ENCODE measurements at regions not wholly inside any gene's neighbourhood (a gene's known extent, or its start where the extent isn't known, plus 50 kb on each side); places are given as distances from the start of the nearest gene placed in this dataset.

GRCh38 chr20:11212902-11213301 lies 539.1 kb upstream of the JAG1 start:
- 49% methylated on average over 5 of the region's 5 CpGs for WGBS (ENCODE audit: low lambda C conversion rate)
- H3K9ac ChIP-seq (ENCODE audit: insufficient read depth, low read depth, low read length), result no peak overlapping the region
- no TSS peak for BruUV-seq (replicated peaks)
- ATAC-seq (no peak), DNase-seq (ENCODE audit: low spot score) (no peak), FAIRE-seq (no peak)
- H2AFZ ChIP-seq (ENCODE audit: low read length), result no peak overlapping the region
- intact Hi-C loops (cut with micrococcal nuclease; ENCODE audit: unreplicated experiment), result no loop called here
- ChIA-PET CTCF (ENCODE audit: low intra/inter-chr PET ratio, low total read pairs) (no interaction called here), POLR2A (no interaction called here)
- no peak overlapping the region for H3K4me2 ChIP-seq (ENCODE audit: low read depth, low read length)
- no peaks in the 10 kb centered on the region for H3K79me2 ChIP-seq (ENCODE audit: insufficient read depth, low read length)
- H3K4me1 ChIP-seq (ENCODE audit: insufficient read depth, low read length), result peaks cover 22% of the 10 kb centered on the region
- TF ChIP-seq HOXA3 (CRISPR knock-in tag; IDR thresholded peaks at IDR 0.05) (no peak), HDAC6 (IDR thresholded peaks at IDR 0.05; ENCODE audit: low read depth, low read length) (no peak), CEBPZ (IDR thresholded peaks at IDR 0.05; ENCODE audit: low read length) (no peak), PHF5A (CRISPR knock-in tag; IDR thresholded peaks at IDR 0.05; ENCODE audit: low read depth, unreplicated experiment) (no peak), MAFG (CRISPR knock-in tag; IDR thresholded peaks at IDR 0.05) (no peak), MED1 (CRISPR knock-in tag; IDR thresholded peaks at IDR 0.05) (no peak), ZBTB38 (CRISPR knock-in tag; IDR thresholded peaks at IDR 0.05) (no peak), CREM (IDR thresholded peaks at IDR 0.05) (no peak), CREM (CRISPR knock-in tag; IDR thresholded peaks at IDR 0.05) (no peak), MXD1 (CRISPR knock-in tag; IDR thresholded peaks at IDR 0.05) (no peak), MTA1 (CRISPR knock-in tag; IDR thresholded peaks at IDR 0.05; ENCODE audit: borderline replicate concordance) (no peak), ZNF670 (CRISPR knock-in tag; IDR thresholded peaks at IDR 0.05; ENCODE audit: borderline replicate concordance) (no peak), BCL6 (CRISPR knock-in tag; IDR thresholded peaks at IDR 0.05) (no peak), CENPX (CRISPR knock-in tag; IDR thresholded peaks at IDR 0.05) (no peak), PRPF4 (IDR thresholded peaks at IDR 0.05; ENCODE audit: low read depth, low read length, poor library complexity, severe bottlenecking) (no peak), ZNF234 (CRISPR knock-in tag; conservative IDR thresholded peaks at IDR 0.05) (no peak), CBX5 (CRISPR knock-in tag; IDR thresholded peaks at IDR 0.05; ENCODE audit: borderline replicate concordance) (no peak), NFIB (CRISPR knock-in tag; IDR thresholded peaks at IDR 0.05; ENCODE audit: borderline replicate concordance) (no peak), NR2C2 (CRISPR knock-in tag; IDR thresholded peaks at IDR 0.05; ENCODE audit: borderline replicate concordance) (no peak), PPARG (CRISPR knock-in tag; conservative IDR thresholded peaks at IDR 0.05) (no peak), MZF1 (CRISPR knock-in tag; IDR thresholded peaks at IDR 0.05; ENCODE audit: borderline replicate concordance) (no peak)
- H3K4me3 ChIP-seq (replicated peaks in 1 of 3; ENCODE audit: insufficient read depth in 1 of 3, low read depth in 2 of 3, low read length in 3 of 3), result no peak overlapping the region
- peaks cover 0 to 4% of the 10 kb centered on the region in 2 experiments; a peak in 1 of 5 replicates for H3K27me3 ChIP-seq (ENCODE audit: control insufficient read depth in 1 of 2, insufficient read depth in 2 of 2, low read length in 2 of 2)
- H3K36me3 ChIP-seq (replicated peaks in 1 of 2; ENCODE audit: control insufficient read depth in 1 of 2, insufficient read depth in 2 of 2, low read length in 2 of 2), result no peaks in the 10 kb centered on the region
- no peaks in the 10 kb centered on the region for H3K9me3 ChIP-seq (ENCODE audit: low read length)
- H3K27ac ChIP-seq (ENCODE audit: extremely low read length, insufficient read depth, low read length), result no peak overlapping the region
- in situ Hi-C loops (cut with HindIII; ENCODE audit: extremely low pct_ligation_motif_present, low pct_unique_long_range_greater_than_20kb), result no loop called here
- no peaks in the 10 kb centered on the region for H4K20me1 ChIP-seq (ENCODE audit: insufficient read depth, low read length)
